Uterus (tissue), 3 donors: ENCODE measurements at regions not wholly inside any gene's neighbourhood (a gene's known extent, or its start where the extent isn't known, plus 50 kb on each side); places are given as distances from the start of the nearest gene placed in this dataset.
A peak's percentile ranks its signal among the peaks of the same experiment; 100 is the strongest.

Experiments
- DNase-seq, 2 donors: peaks; one replicate each; pipeline ENCODE4 v3.0.0-alpha.2; 2019 to 2020
- H3K27ac ChIP-seq, 2 donors: fragments of 200-600 bp; sonication (generic); 1 replicate in 1 of 2; 2 replicates in 1 of 2; pipeline ENCODE4 v1.5.1; 2016 to 2018
- H3K27me3 ChIP-seq, 2 donors: fragments of 200-600 bp; sonication (generic); one replicate each; pipeline ENCODE4 v1.5.1; 2018 to 2019; ENCODE audit warnings: control low read depth in 1 of 2
- H3K36me3 ChIP-seq, 2 donors: fragments of 200-600 bp; sonication (generic); one replicate each; pipeline ENCODE4 v1.5.1; 2019; ENCODE audit warnings: control low read depth in 1 of 2
- H3K4me1 ChIP-seq, 2 donors: fragments of 200-600 bp; sonication (generic); one replicate each; pipeline ENCODE4 v1.5.1; 2018 to 2019; ENCODE audit warnings: control low read depth in 1 of 2
- H3K4me3 ChIP-seq, 2 donors: fragments of 200-600 bp; sonication (generic); 1 replicate in 1 of 2; 2 replicates in 1 of 2; pipeline ENCODE4 v1.5.1; 2018 to 2019; ENCODE audit warnings: mild to moderate bottlenecking in 1 of 2
- H3K9me3 ChIP-seq, 2 donors: fragments of 200-600 bp; sonication (generic); one replicate each; pipeline ENCODE4 v1.5.1; 2019; ENCODE audit warnings: control low read depth in 1 of 2
- POLR2A ChIP-seq, 2 donors: fragments of 450-650 bp; IDR thresholded peaks; one replicate each; pipeline ENCODE4 v1.6.1; 2016; ENCODE audit warnings: antibody characterized with exemption in 2 of 2, mild to moderate bottlenecking in 1 of 2, moderate library complexity in 1 of 2
- intact Hi-C: fragments of 100-400 bp; cut with DNase I; formaldehyde crosslinking; loops from one replicate; pipeline ENCODE4 v1.15.1; 2023; ENCODE audit warnings: low total_unique reads
- TF ChIP-seq, protein P1 (sequence below), 4 experiments: fragments of 200-600 bp in 2 of 4; fragments of 450-650 bp in 2 of 4; sonication (generic) in 2 of 4; IDR thresholded peaks; one replicate each; pipeline ENCODE4 v1.5.1; 2016 to 2019; ENCODE audit warnings: antibody characterized with exemption in 4 of 4, mild to moderate bottlenecking in 2 of 4, moderate library complexity in 1 of 4
- donor health status: DM: yes; HTN: yes; CAD: no.

DNA sequence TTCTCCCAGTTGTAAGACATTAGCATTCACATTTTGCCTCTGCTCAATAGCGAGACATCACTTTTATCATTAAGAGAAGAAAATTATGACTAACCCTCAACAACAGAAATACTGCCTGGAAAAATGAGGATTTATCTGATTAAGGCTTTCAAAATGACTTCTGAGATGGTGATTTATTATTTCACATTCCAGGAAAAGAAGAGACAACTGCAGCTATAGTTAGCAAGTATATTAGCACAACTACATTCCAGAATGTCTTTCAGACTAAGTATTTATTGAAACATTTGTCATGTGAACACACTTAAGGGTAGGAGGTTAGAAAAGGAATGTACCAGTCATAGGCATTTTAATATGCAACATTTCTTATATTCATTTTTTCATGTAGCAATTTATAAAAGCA lies 162.0 kb downstream of the IQUB start:
- Histone ChIP-seq H3K4me3 (no peak overlapping the region), H3K9me3 (no peaks in the 10 kb centered on the region), H3K4me1 (no peaks in the 10 kb centered on the region), H3K27me3 (no peaks in the 10 kb centered on the region), H3K36me3 (no peaks in the 10 kb centered on the region), H3K27ac (peak overlapping the region in 1 of 2 donors; percentile 51)
- no peak for TF ChIP-seq POLR2A (IDR thresholded peaks at IDR 0.05)
- TF ChIP-seq, protein P1, sequence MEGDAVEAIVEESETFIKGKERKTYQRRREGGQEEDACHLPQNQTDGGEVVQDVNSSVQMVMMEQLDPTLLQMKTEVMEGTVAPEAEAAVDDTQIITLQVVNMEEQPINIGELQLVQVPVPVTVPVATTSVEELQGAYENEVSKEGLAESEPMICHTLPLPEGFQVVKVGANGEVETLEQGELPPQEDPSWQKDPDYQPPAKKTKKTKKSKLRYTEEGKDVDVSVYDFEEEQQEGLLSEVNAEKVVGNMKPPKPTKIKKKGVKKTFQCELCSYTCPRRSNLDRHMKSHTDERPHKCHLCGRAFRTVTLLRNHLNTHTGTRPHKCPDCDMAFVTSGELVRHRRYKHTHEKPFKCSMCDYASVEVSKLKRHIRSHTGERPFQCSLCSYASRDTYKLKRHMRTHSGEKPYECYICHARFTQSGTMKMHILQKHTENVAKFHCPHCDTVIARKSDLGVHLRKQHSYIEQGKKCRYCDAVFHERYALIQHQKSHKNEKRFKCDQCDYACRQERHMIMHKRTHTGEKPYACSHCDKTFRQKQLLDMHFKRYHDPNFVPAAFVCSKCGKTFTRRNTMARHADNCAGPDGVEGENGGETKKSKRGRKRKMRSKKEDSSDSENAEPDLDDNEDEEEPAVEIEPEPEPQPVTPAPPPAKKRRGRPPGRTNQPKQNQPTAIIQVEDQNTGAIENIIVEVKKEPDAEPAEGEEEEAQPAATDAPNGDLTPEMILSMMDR (IDR thresholded peaks at IDR 0.05): no peak
- DNase-seq: no peak
- intact Hi-C loops: no loop called here

DNA sequence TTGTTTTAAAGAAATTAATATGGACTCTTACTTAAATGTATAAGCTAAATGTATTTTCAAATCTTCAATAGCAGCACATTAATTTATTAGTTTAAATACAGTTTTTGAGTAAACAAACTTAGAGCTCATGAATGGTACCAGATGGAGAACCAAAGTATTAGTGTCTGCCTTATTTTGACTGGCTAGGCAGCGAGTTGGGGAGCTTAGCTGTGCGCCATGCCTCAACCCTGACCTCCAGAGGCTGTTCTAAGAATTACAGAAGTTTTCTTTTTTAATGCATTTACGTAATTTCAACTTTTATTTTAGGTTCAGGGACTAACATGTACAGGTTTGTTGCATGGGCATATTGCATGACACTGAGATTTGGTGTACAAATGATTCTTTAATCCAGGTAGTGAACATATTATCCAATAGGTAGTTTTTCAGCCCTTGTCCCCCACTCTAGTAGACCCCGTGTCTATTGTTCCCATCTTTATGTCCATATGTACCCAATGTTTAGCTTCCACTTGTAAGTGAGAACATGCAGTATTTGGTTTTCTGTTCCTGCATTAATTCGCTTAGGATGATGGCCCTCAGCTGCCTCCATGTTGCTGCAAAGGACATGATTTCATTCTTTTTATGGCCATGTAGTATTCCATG lies 166.8 kb downstream of the IQUB start:
- no peak for TF ChIP-seq POLR2A (IDR thresholded peaks at IDR 0.05)
- TF ChIP-seq, protein P1 (IDR thresholded peaks at IDR 0.05): peak in 1 of 4 experiments; percentile 36
- Histone ChIP-seq H3K4me1 (no peaks in the 10 kb centered on the region), H3K27ac (no peak overlapping the region), H3K36me3 (no peaks in the 10 kb centered on the region), H3K4me3 (no peak overlapping the region), H3K9me3 (no peaks in the 10 kb centered on the region), H3K27me3 (no peaks in the 10 kb centered on the region)
- intact Hi-C loops: no loop called here
- no peak for DNase-seq

DNA sequence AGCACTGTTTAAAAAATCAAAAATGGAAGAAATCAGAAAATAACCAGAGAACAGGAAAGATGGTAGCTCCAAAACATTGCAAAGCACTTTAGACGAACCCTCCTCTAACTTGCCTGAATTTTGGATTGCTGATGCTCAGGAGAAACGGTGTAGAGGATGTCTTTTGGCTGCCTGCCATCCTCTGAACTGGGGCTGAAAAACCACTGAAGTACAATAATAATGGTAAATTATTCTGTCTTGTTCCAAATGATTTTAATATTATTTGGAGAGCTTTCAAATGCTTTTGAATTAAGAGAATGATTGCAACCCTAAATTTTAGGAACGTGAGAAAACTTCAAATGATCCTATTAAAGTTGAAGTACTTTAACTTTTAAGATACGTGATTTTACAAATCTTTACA lies 167.3 kb upstream of the SLC13A1 start:
- TF ChIP-seq POLR2A (IDR thresholded peaks at IDR 0.05): no peak
- TF ChIP-seq, protein P1 (IDR thresholded peaks at IDR 0.05): no peak
- Histone ChIP-seq H3K27ac (no peak overlapping the region), H3K9me3 (no peaks in the 10 kb centered on the region), H3K4me1 (no peaks in the 10 kb centered on the region), H3K27me3 (no peaks in the 10 kb centered on the region), H3K4me3 (no peak overlapping the region), H3K36me3 (no peaks in the 10 kb centered on the region)
- no peak for DNase-seq
- intact Hi-C loops: no loop called here

DNA sequence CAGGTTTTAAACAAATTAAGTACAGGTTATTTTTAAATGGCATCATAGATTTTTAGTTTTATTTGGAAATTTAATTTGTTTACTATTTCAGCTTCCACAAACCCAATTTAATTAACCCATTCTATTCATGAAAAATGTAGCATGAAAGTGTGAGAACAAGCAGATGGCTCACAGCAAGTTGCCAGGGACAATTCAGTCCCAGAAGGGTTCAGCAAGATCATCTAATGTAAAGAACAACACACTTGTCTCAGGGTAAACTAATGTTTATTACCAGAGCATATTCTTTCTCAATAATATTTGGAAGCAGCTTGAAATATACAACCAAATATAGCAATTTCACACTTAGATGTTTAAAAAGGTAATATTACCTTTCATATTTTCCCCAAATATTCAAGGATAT lies 166.9 kb upstream of the SLC13A1 start:
- H3K9me3 ChIP-seq: no peaks in the 10 kb centered on the region
- no peak overlapping the region for H3K27ac ChIP-seq
- H3K27me3 ChIP-seq: no peaks in the 10 kb centered on the region
- TF ChIP-seq POLR2A (IDR thresholded peaks at IDR 0.05): no peak
- TF ChIP-seq, protein P1 (IDR thresholded peaks at IDR 0.05): no peak
- H3K4me3 ChIP-seq: no peak overlapping the region
- no peaks in the 10 kb centered on the region for H3K4me1 ChIP-seq
- intact Hi-C loops: no loop called here
- DNase-seq: no peak
- H3K36me3 ChIP-seq: no peaks in the 10 kb centered on the region

DNA sequence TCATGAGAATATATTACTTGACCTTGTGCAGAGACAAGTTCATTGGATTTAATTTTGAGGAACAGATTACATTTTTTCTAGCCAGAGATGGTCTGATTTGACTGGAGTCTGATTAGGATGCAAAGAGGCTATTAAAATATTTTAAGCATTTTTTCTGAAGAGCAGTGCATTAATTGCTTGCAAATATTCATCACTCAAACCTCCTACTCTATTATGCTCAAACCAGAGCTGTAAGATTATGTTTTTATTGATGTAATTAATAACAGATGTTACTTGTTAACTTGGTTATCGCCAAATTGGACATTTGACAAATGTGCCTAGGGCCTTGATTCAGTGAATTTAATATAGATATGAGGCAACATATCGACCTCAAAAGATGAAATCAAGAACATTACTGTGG lies 160.9 kb upstream of the SLC13A1 start:
- TF ChIP-seq, protein P1 (IDR thresholded peaks at IDR 0.05): no peak
- no peak for TF ChIP-seq POLR2A (IDR thresholded peaks at IDR 0.05)
- no peak overlapping the region for H3K27ac ChIP-seq
- DNase-seq: no peak
- H3K4me3 ChIP-seq: no peak overlapping the region
- no peaks in the 10 kb centered on the region for H3K9me3 ChIP-seq
- intact Hi-C loops: no loop called here
- no peaks in the 10 kb centered on the region for H3K36me3 ChIP-seq
- no peaks in the 10 kb centered on the region for H3K27me3 ChIP-seq
- H3K4me1 ChIP-seq: no peaks in the 10 kb centered on the region
